ENCODE measurements at regions not wholly inside any gene's neighbourhood (a gene's known extent, or its start where the extent isn't known, plus 50 kb on each side); places are given as distances from the start of the nearest gene placed in this dataset.

GRCh38 chr20:48308882-48309281 is 518.9 kb downstream of the PREX1 start:
- no peak for DNase-seq (ENCODE audit: low read depth)
- no peak for TF ChIP-seq CTCF (IDR thresholded peaks at IDR 0.05; ENCODE audit: low read length, missing control alignments)
- no peak overlapping the region for H3K4me3 ChIP-seq (replicated peaks; ENCODE audit: low read depth, low read length)

GRCh38 chr20:48308232-48308781 is 519.5 kb downstream of the PREX1 start:
- no peak for TF ChIP-seq CTCF (IDR thresholded peaks at IDR 0.05; ENCODE audit: low read length, missing control alignments)
- DNase-seq (ENCODE audit: low read depth) = no peak
- H3K4me3 ChIP-seq (replicated peaks; ENCODE audit: low read depth, low read length) = no peak overlapping the region

- DNase-seq (ENCODE audit: low read depth) = no peak
- no peak overlapping the region for H3K4me3 ChIP-seq (replicated peaks; ENCODE audit: low read depth, low read length)
- TF ChIP-seq CTCF (IDR thresholded peaks at IDR 0.05; ENCODE audit: low read length, missing control alignments) = no peak
Measured at GRCh38 chr20:48307277-48307676, 520.5 kb downstream of the PREX1 start.

- TF ChIP-seq CTCF (IDR thresholded peaks at IDR 0.05; ENCODE audit: low read length, missing control alignments) = no peak
- no peak for DNase-seq (ENCODE audit: low read depth)
Measured at GRCh38 chr20:48302844-48303542, 517.7 kb upstream of the SULF2 start.

GRCh38 chr20:48302149-48302548 is 516.9 kb upstream of the SULF2 start:
- no peak for DNase-seq (ENCODE audit: low read depth)
- no peak overlapping the region for H3K4me3 ChIP-seq (replicated peaks; ENCODE audit: low read depth, low read length)
- no peak for TF ChIP-seq CTCF (IDR thresholded peaks at IDR 0.05; ENCODE audit: low read length, missing control alignments)

More at GRCh38 chr20:48302844-48303542, 517.7 kb upstream of the SULF2 start:
- H3K4me3 ChIP-seq (replicated peaks; ENCODE audit: low read depth, low read length) = no peak overlapping the region

GRCh38 chr20:48301189-48301588 is 515.9 kb upstream of the SULF2 start:
- no peak for TF ChIP-seq CTCF (IDR thresholded peaks at IDR 0.05; ENCODE audit: low read length, missing control alignments)
- DNase-seq (ENCODE audit: low read depth) = no peak
- no peak overlapping the region for H3K4me3 ChIP-seq (replicated peaks; ENCODE audit: low read depth, low read length)

GRCh38 chr20:48300529-48300928 is 515.2 kb upstream of the SULF2 start:
- no peak overlapping the region for H3K4me3 ChIP-seq (replicated peaks; ENCODE audit: low read depth, low read length)
- TF ChIP-seq CTCF (IDR thresholded peaks at IDR 0.05; ENCODE audit: low read length, missing control alignments) = no peak
- no peak for DNase-seq (ENCODE audit: low read depth)

Data from fibroblast of pulmonary artery (primary cell).